Keratinocyte (primary cell): ENCODE measurements at regions not wholly inside any gene's neighbourhood (a gene's known extent, or its start where the extent isn't known, plus 50 kb on each side); places are given as distances from the start of the nearest gene placed in this dataset.

Experiments
- DNase-seq: peaks from one replicate; pipeline ENCODE4 v3.0.0-alpha.2; 2011; ENCODE audit warnings: low read depth, missing footprints, low spot score
- FAIRE-seq: peaks from 2 replicates; lab custom pipeline; 2011; peaks lifted over from hg19 to GRCh38; lab: Jason Lieb, UNC
- H2AFZ ChIP-seq: 2 replicates; pipeline ENCODE4 v1.6.0; 2012; ENCODE audit warnings: low read length, control low read depth, inconsistent platforms; ENCODE audit not compliant: control insufficient read depth
- H3K27ac ChIP-seq: 2 replicates; pipeline ENCODE4 v1.5.1; 2011; ENCODE audit warnings: low read length; ENCODE audit not compliant: control insufficient read depth, insufficient read depth
- H3K27me3 ChIP-seq: 3 replicates; pipeline ENCODE4 v1.6.0; 2011; ENCODE audit warnings: low read length; ENCODE audit not compliant: control insufficient read depth, insufficient read depth; ENCODE audit errors: extremely low read depth
- H3K36me3 ChIP-seq, 2 experiments: 2 replicates in 1 of 2; 3 replicates in 1 of 2; pipeline ENCODE4 v1.5.1; 2011; ENCODE audit warnings: low read length in 2 of 2, mild to moderate bottlenecking in 1 of 2; ENCODE audit not compliant: control insufficient read depth in 2 of 2, insufficient read depth in 2 of 2; ENCODE audit errors: extremely low read depth in 1 of 2
- H3K4me1 ChIP-seq: 3 replicates; pipeline ENCODE4 v1.5.1; 2011; ENCODE audit warnings: low read length; ENCODE audit not compliant: control insufficient read depth, insufficient read depth; ENCODE audit errors: extremely low read depth
- H3K4me2 ChIP-seq: 3 replicates; pipeline ENCODE4 v1.6.0; 2011; ENCODE audit warnings: low read depth, low read length; ENCODE audit not compliant: control insufficient read depth, insufficient read depth; ENCODE audit errors: extremely low read depth
- H3K4me3 ChIP-seq, 3 experiments: fragments of 200-600 bp in 1 of 3; sonication (generic) in 1 of 3; 2 replicates in 2 of 3; 3 replicates in 1 of 3; pipeline ENCODE4 v1.5.1; 2011 to 2016; ENCODE audit warnings: low read length in 3 of 3, mild to moderate bottlenecking in 3 of 3, control low read depth in 2 of 3, inconsistent platforms in 1 of 3, low read depth in 1 of 3, mixed read lengths in 1 of 3, mixed run types in 1 of 3, moderate library complexity in 1 of 3; ENCODE audit not compliant: control insufficient read depth in 2 of 3, insufficient read depth in 2 of 3; ENCODE audit errors: extremely low read depth in 1 of 3
- H3K79me2 ChIP-seq: 2 replicates; pipeline ENCODE4 v1.6.0; 2012; ENCODE audit warnings: low read length; ENCODE audit not compliant: control insufficient read depth, insufficient read depth
- H3K9ac ChIP-seq: 3 replicates; pipeline ENCODE4 v1.6.0; 2011; ENCODE audit warnings: low read length; ENCODE audit not compliant: control insufficient read depth, insufficient read depth; ENCODE audit errors: extremely low read depth
- H3K9me1 ChIP-seq: 3 replicates; pipeline ENCODE4 v1.6.0; 2011; ENCODE audit warnings: low read length; ENCODE audit not compliant: control insufficient read depth, insufficient read depth; ENCODE audit errors: extremely low read depth
- H3K9me3 ChIP-seq: 2 replicates; pipeline ENCODE4 v1.5.1; 2012; ENCODE audit warnings: low read depth, low read length; ENCODE audit not compliant: control insufficient read depth
- H4K20me1 ChIP-seq: 3 replicates; pipeline ENCODE4 v1.6.0; 2011; ENCODE audit warnings: low read length; ENCODE audit not compliant: control insufficient read depth, insufficient read depth; ENCODE audit errors: extremely low read depth
- EZH2 ChIP-seq: IDR thresholded peaks from one replicate; pipeline ENCODE4 v1.6.1; 2012; ENCODE audit warnings: inconsistent platforms, mild to moderate bottlenecking, low read length, moderate library complexity
- dilution Hi-C: fragments of 300-500 bp; cut with MboI; formaldehyde crosslinking; loops from one replicate; pipeline ENCODE4 v1.7.0; 2020; ENCODE audit warnings: low sequenced_read_pairs; ENCODE audit not compliant: extremely low pct_ligation_motif_present
- TF ChIP-seq, protein P1 (sequence below), 3 experiments: IDR thresholded peaks in 1 of 3; conservative IDR thresholded peaks in 1 of 3; optimal IDR thresholded peaks in 1 of 3; 2 replicates in 2 of 3; 3 replicates in 1 of 3; pipeline versions ENCODE3 to v1.5.1; 2011; ENCODE audit warnings: low read length in 3 of 3, mild to moderate bottlenecking in 3 of 3, moderate library complexity in 2 of 3, control low read depth in 1 of 3, inconsistent platforms in 1 of 3; ENCODE audit not compliant: insufficient read depth in 2 of 3; ENCODE audit errors: extremely low read depth in 1 of 3

DNA sequence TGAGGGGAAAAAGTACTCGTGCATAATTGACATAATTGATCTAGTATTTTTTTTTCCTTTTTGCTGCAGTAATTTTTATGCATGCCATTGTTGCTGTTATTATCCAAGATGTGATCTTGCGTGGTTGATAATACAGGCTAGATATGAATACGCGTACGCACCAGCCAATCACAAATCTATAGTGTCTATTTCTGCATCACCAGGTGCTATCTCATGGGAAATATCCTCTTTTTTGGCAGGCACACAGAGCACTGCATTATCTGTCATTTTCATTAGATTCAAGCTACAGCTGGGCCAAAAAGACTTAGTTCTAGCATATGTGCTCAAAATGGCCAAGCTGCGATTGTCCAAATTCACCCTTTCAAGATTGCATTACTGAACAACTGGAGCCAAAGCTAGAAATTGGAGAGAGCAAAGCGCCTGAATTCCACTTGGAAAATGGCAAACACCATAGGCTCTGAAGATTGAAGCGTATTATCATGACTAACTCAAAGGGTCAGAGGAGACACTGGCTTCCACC, 181.1 kb downstream of the TSHZ3 start:
- dilution Hi-C loops: no loop called here

DNA sequence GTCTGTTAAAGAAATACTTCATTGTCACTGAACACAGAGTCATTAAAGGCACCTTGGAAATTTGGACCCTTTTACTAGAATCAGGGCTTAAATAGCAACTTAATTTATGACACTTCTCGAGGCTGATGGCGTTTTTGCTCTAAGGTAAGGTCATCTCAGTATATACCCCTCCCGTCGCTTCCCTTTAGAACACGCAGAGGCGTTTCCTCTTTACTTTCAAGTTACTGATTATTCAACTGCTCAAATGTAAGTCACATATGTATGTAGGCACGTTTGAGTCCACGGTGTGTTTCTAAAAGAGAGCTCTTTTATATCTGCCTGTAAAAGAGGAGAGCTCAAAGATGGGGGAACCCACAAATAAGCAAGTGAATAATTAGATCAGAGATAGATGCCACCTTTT, 181.5 kb downstream of the TSHZ3 start:
- Histone ChIP-seq H3K27me3 (no peaks in the 10 kb centered on the region), H3K27ac (no peak overlapping the region), H3K9me3 (no peaks in the 10 kb centered on the region), H3K4me1 (no peaks in the 10 kb centered on the region), H3K9ac (no peak overlapping the region), H3K36me3 (no peaks in the 10 kb centered on the region), H3K4me3 (no peak overlapping the region), H4K20me1 (no peaks in the 10 kb centered on the region), H3K4me2 (no peak overlapping the region), H2AFZ (no peak overlapping the region), H3K79me2 (no peaks in the 10 kb centered on the region), H3K9me1 (no peaks in the 10 kb centered on the region)
- FAIRE-seq (no peak), DNase-seq (no peak)
- dilution Hi-C loops: no loop called here
- TF ChIP-seq, protein P1, sequence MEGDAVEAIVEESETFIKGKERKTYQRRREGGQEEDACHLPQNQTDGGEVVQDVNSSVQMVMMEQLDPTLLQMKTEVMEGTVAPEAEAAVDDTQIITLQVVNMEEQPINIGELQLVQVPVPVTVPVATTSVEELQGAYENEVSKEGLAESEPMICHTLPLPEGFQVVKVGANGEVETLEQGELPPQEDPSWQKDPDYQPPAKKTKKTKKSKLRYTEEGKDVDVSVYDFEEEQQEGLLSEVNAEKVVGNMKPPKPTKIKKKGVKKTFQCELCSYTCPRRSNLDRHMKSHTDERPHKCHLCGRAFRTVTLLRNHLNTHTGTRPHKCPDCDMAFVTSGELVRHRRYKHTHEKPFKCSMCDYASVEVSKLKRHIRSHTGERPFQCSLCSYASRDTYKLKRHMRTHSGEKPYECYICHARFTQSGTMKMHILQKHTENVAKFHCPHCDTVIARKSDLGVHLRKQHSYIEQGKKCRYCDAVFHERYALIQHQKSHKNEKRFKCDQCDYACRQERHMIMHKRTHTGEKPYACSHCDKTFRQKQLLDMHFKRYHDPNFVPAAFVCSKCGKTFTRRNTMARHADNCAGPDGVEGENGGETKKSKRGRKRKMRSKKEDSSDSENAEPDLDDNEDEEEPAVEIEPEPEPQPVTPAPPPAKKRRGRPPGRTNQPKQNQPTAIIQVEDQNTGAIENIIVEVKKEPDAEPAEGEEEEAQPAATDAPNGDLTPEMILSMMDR (optimal IDR thresholded peaks at IDR 0.05 in 1 of 3, IDR thresholded peaks at IDR 0.05 in 1 of 3, conservative IDR thresholded peaks at IDR 0.05 in 1 of 3; ENCODE audit: extremely low read depth in 1 of 3, insufficient read depth in 2 of 3, low read length in 3 of 3): no peak
- TF ChIP-seq EZH2: no peak

More for the DNA sequence above, 181.1 kb downstream of the TSHZ3 start:
- Histone ChIP-seq H3K4me3 (no peak overlapping the region), H4K20me1 (no peaks in the 10 kb centered on the region), H3K4me1 (no peaks in the 10 kb centered on the region), H2AFZ (no peak overlapping the region), H3K79me2 (no peaks in the 10 kb centered on the region), H3K9me1 (no peaks in the 10 kb centered on the region), H3K4me2 (no peak overlapping the region), H3K36me3 (no peaks in the 10 kb centered on the region), H3K9me3 (no peaks in the 10 kb centered on the region), H3K9ac (no peak overlapping the region), H3K27ac (no peak overlapping the region), H3K27me3 (no peaks in the 10 kb centered on the region)
- FAIRE-seq (no peak), DNase-seq (no peak)
- TF ChIP-seq EZH2: no peak
- TF ChIP-seq, protein P1 (optimal IDR thresholded peaks at IDR 0.05 in 1 of 3, IDR thresholded peaks at IDR 0.05 in 1 of 3, conservative IDR thresholded peaks at IDR 0.05 in 1 of 3; ENCODE audit: extremely low read depth in 1 of 3, insufficient read depth in 2 of 3, low read length in 3 of 3): no peak
